ENCODE measurements at regions not wholly inside any gene's neighbourhood (a gene's known extent, or its start where the extent isn't known, plus 50 kb on each side); places are given as distances from the start of the nearest gene placed in this dataset.
A peak's percentile ranks its signal among the peaks of the same experiment; 100 is the strongest.
"Not testable (repeated sequence)": the region's sequence is repeated elsewhere in the genome, so short reads cannot be mapped to it uniquely, and the experiment has no call there.

- DNase-seq = no peak
Observed at GRCh38 chr5:71771191-71771590, 52.1 kb downstream of the CARTPT start.

- no peak for DNase-seq
Observed at GRCh38 chr5:71778678-71779276, 59.7 kb downstream of the CARTPT start.

GRCh38 chr5:71780597-71780996, 61.5 kb downstream of the CARTPT start:
- no peak for DNase-seq

GRCh38 chr5:71782393-71782770, 63.3 kb downstream of the CARTPT start:
- DNase-seq = no peak

- DNase-seq = peak; percentile 79
Observed at GRCh38 chr5:71782771-71783770, 64.0 kb downstream of the CARTPT start.

GRCh38 chr5:71783891-71784290, 64.8 kb downstream of the CARTPT start:
- DNase-seq = no peak

- no peak for DNase-seq
Observed at GRCh38 chr5:71786337-71787055, 67.4 kb downstream of the CARTPT start.

GRCh38 chr5:71788794-71789193, 69.7 kb downstream of the CARTPT start:
- no peak for DNase-seq

GRCh38 chr5:71789746-71790145, 70.7 kb downstream of the CARTPT start:
- no peak for DNase-seq

GRCh38 chr5:71790433-71790832, 71.4 kb downstream of the CARTPT start:
- DNase-seq = no peak

- not testable (repeated sequence) for DNase-seq
Observed at GRCh38 chr5:71792041-71792440, 73.0 kb downstream of the CARTPT start.

- DNase-seq = no peak
Observed at GRCh38 chr5:71794061-71794695, 75.1 kb downstream of the CARTPT start.

GRCh38 chr5:71802673-71803072, 83.6 kb downstream of the CARTPT start:
- no peak for DNase-seq

- no peak for DNase-seq
Observed at GRCh38 chr5:71806711-71807110, 87.6 kb downstream of the CARTPT start.

GRCh38 chr5:71807909-71808308, 88.8 kb downstream of the CARTPT start:
- no peak for DNase-seq

GRCh38 chr5:71809446-71809845, 90.4 kb downstream of the CARTPT start:
- no peak for DNase-seq

- no peak for DNase-seq
Observed at GRCh38 chr5:71810023-71810422, 90.9 kb downstream of the CARTPT start.

- no peak for DNase-seq
Observed at GRCh38 chr5:71810471-71811195, 91.6 kb downstream of the CARTPT start.

- no peak for DNase-seq
Observed at GRCh38 chr5:71811779-71812178, 92.7 kb downstream of the CARTPT start.

- no peak for DNase-seq
Observed at GRCh38 chr5:71816307-71816706, 97.2 kb downstream of the CARTPT start.

GRCh38 chr5:71817891-71818290, 98.8 kb downstream of the CARTPT start:
- no peak for DNase-seq

- no peak for DNase-seq
Observed at GRCh38 chr5:71821029-71821428, 102.0 kb downstream of the CARTPT start.

Data from left kidney (tissue), 1 donor.